IPS DF 6.9 (cell line): ENCODE measurements at regions not wholly inside any gene's neighbourhood (a gene's known extent, or its start where the extent isn't known, plus 50 kb on each side); places are given as distances from the start of the nearest gene placed in this dataset.

ENCODE experiments used
- DNase-seq: peaks from one replicate; pipeline ENCODE4 v3.0.0-alpha.2; 2013; ENCODE audit warnings: low read depth, low spot score
- H3K27ac ChIP-seq: one replicate; pipeline ENCODE4 v1.5.1; 2013; ENCODE audit warnings: low read length, control low read depth
- H3K27me3 ChIP-seq: 2 replicates; pipeline ENCODE4 v1.6.1; 2013; ENCODE audit warnings: mild to moderate bottlenecking, low read length; ENCODE audit not compliant: control insufficient read depth, insufficient read depth
- H3K36me3 ChIP-seq: 2 replicates; pipeline ENCODE4 v1.6.1; 2013; ENCODE audit warnings: low read length; ENCODE audit not compliant: control insufficient read depth, insufficient read depth
- H3K4me1 ChIP-seq: 2 replicates; pipeline ENCODE4 v1.6.1; 2013; ENCODE audit warnings: low read length; ENCODE audit not compliant: control insufficient read depth, insufficient read depth
- H3K4me3 ChIP-seq: 2 replicates; pipeline ENCODE4 v1.5.1; 2013; ENCODE audit warnings: mild to moderate bottlenecking, low read length
- H3K9me3 ChIP-seq: 2 replicates; pipeline ENCODE4 v1.6.1; 2013; ENCODE audit warnings: low read length, inconsistent platforms; ENCODE audit not compliant: control insufficient read depth, insufficient read depth
- WGBS: extraction: QIAGEN DNeasy Blood & Tissue Kit; methylation state at CpG from one replicate; pipeline ENCODE4 v1.1.7; 2013; ENCODE audit warnings: mixed read lengths, missing lambda C conversion rate; ENCODE audit not compliant: insufficient read length, insufficient coverage; 5-methylcytosine and 5-hydroxymethylcytosine counted together

DNA sequence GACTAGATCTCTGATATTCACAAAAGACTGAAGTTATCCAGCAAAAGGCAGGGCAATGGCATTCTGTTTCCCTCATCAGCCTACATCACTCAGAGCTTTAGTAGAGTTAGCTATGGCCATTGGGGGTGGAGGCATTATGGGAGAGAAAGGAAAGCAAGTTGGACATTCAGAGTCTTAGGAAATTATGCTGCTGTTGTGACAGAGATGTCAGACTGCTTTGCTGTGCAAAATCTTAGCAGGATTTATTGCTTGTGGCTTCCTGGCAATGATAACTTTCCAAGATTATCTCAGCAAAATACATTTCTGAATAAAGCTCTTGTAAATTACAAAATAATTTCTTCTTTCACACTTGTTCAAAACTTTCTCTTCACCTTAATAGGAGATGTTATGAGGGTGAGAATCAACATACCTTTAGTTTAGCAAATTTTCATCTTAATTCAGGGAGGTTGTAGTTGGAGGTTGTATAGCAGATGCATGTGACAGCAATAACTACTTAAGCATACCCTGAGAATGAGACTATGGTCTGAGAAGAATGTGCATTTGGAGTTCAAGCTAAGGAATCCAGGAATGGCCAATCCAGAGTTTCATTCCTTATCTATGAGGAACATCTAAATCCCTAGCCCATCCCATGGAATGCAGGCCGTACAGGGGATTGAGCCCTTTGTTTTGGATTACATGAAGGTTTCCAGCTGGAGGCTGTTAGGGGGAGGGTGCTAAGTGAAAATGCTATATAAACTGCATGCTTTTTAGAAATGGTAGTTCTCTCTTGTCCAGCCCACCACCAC is 179.8 kb downstream of the HAO1 start:
- no CpG with 5 or more reads among the region's 1 CpG for WGBS

DNA sequence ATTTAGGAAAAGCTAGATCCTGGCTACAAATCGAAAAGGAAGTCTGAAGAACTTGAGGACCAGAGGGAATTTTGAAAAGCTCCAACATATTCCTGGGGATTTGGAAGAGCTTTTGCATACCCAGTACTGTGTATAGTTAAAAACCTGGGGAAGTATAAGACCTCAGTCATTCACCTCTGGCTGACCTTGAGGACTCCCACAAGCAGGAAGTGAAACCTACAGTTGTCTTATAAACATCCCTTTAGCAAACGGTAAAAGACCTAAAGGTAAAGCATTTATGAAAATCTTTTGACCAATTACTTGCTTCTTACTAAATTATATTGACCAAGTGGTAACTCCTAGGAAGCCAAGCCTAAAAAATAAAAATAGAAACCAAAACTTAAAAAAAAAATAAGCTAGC is 175.0 kb downstream of the HAO1 start:
- no peak overlapping the region for H3K4me3 ChIP-seq
- no peak overlapping the region for H3K27ac ChIP-seq
- no CpG with 5 or more reads among the region's 2 CpGs for WGBS
- H3K36me3 ChIP-seq = no peaks in the 10 kb centered on the region
- H3K4me1 ChIP-seq = no peaks in the 10 kb centered on the region
- no peak for DNase-seq
- H3K27me3 ChIP-seq = no peaks in the 10 kb centered on the region
- no peaks in the 10 kb centered on the region for H3K9me3 ChIP-seq

More for the DNA sequence above, 179.8 kb downstream of the HAO1 start:
- Histone ChIP-seq H3K9me3 (no peaks in the 10 kb centered on the region), H3K4me3 (no peak overlapping the region), H3K4me1 (no peaks in the 10 kb centered on the region), H3K27me3 (no peaks in the 10 kb centered on the region), H3K36me3 (no peaks in the 10 kb centered on the region), H3K27ac (no peak overlapping the region)
- DNase-seq = no peak

DNA sequence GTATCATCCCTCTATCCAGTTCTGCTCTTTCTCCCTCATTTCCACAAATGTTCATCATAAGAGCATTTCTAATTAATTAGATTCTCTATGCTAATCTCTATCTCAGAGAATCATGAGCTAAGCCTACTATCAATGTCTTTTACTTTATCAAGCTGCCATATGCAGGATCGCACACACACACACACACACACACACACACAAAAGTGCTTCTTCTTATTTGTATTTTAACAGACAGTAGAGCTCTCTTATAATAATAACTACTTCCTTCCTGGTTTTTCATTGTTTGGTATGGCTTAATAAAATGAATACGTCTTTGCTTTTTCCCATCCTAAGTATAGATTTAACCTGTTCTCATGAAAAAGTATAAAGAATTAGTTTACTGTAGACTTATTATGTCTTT is 170.2 kb downstream of the HAO1 start:
- Histone ChIP-seq H3K27ac (no peak overlapping the region), H3K27me3 (no peaks in the 10 kb centered on the region), H3K9me3 (no peaks in the 10 kb centered on the region), H3K36me3 (no peaks in the 10 kb centered on the region), H3K4me1 (no peaks in the 10 kb centered on the region), H3K4me3 (no peak overlapping the region)
- no CpG with 5 or more reads among the region's 2 CpGs for WGBS
- no peak for DNase-seq

DNA sequence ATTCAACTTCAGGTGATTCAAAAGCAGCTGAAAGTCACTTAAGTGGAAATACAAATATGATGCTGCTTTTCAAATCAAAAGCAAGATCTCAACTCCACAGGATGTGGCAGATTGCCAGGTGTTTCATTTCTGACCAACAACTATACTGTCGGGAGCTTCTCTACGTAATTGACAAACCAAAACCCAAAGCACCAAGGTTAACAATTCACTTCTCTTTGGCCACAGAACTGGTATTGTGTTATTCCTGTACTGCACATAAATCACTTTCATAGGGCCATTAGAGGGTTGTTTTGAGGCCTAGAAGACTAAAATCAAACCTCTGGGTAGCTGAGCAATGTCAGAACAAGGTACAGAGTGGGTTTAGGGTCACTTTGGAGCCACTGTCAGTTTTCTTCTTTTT is 169.7 kb downstream of the HAO1 start:
- Histone ChIP-seq H3K36me3 (no peaks in the 10 kb centered on the region), H3K9me3 (no peaks in the 10 kb centered on the region), H3K4me1 (no peaks in the 10 kb centered on the region), H3K27me3 (no peaks in the 10 kb centered on the region), H3K27ac (no peak overlapping the region), H3K4me3 (no peak overlapping the region)
- DNase-seq = no peak
- no CpG with 5 or more reads among the region's 2 CpGs for WGBS

DNA sequence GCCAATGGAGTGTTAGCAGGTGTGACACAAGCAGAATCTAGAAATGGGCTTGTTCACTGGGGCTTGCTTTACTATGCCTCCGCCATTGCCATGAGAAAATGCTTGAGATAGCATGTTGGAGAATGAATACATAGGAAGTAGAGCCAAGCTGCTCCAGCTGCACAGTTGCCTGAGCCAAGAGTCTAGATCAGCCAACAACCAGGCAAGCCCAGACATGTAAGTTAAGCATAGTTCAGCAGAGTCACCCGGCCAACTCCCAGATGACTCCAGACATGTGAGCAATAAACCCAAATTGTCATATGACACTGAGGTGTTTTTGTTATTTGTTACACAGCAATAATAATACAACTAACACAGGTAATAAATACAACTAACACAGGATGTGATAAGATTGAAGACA is 167.9 kb downstream of the HAO1 start:
- Histone ChIP-seq H3K9me3 (peaks cover 4% of the 10 kb centered on the region; the same call in 1 of the 2 replicates), H3K4me1 (no peaks in the 10 kb centered on the region), H3K4me3 (no peak overlapping the region), H3K36me3 (no peaks in the 10 kb centered on the region), H3K27ac (no peak overlapping the region), H3K27me3 (no peaks in the 10 kb centered on the region)
- DNase-seq = no peak
- WGBS = no CpG with 5 or more reads among the region's 2 CpGs

DNA sequence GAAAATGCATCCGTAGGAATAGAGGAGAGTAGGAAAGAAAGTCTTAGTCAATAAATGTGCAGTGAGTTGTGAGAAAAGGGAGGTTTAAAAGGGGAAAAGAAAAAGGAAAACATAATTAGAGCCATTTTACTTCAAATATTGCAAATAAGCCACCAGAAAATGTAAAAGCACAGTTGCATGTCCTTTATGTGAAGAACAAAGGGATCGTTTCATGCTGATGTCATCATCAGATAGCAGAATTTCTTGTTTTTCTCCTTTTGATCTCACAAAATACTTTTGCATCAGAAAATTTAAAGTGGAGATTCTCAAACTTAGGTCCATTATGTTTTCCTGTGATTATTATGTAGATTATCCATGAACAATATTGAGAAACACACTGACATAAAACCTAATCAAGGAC is 166.7 kb downstream of the HAO1 start:
- no peak for DNase-seq
- H3K4me3 ChIP-seq = no peak overlapping the region
- H3K27ac ChIP-seq = no peak overlapping the region
- no peaks in the 10 kb centered on the region for H3K27me3 ChIP-seq
- H3K9me3 ChIP-seq = peaks cover 4% of the 10 kb centered on the region; the same call in 1 of the 2 replicates
- WGBS = 100% methylated on average over 1 of the region's 2 CpGs
- H3K36me3 ChIP-seq = no peaks in the 10 kb centered on the region
- H3K4me1 ChIP-seq = no peaks in the 10 kb centered on the region

DNA sequence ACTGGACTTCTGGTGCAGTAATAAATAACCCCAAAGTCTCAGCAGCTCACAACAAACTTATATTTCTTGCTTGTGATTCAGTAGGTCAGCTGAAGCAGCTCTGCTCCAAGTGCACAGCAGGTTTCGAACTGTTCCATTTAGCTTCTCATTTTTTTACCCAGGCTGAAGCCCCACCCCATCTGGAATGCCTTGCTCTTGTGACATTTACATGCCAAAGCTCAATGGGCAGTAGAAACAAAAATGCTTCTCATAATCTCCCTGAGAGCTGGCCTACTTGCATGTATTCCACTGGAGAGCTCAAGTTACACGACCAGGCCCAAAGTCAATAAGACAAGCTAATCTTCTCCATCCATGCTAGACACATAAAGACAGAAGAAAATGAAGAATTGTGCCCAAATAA is 165.2 kb downstream of the HAO1 start:
- peaks cover 4% of the 10 kb centered on the region; the same call in 1 of the 2 replicates for H3K9me3 ChIP-seq
- no peak for DNase-seq
- WGBS = no CpG with 5 or more reads among the region's 2 CpGs
- H3K36me3 ChIP-seq = no peaks in the 10 kb centered on the region
- no peaks in the 10 kb centered on the region for H3K27me3 ChIP-seq
- H3K4me1 ChIP-seq = no peaks in the 10 kb centered on the region
- no peak overlapping the region for H3K4me3 ChIP-seq
- H3K27ac ChIP-seq = no peak overlapping the region

DNA sequence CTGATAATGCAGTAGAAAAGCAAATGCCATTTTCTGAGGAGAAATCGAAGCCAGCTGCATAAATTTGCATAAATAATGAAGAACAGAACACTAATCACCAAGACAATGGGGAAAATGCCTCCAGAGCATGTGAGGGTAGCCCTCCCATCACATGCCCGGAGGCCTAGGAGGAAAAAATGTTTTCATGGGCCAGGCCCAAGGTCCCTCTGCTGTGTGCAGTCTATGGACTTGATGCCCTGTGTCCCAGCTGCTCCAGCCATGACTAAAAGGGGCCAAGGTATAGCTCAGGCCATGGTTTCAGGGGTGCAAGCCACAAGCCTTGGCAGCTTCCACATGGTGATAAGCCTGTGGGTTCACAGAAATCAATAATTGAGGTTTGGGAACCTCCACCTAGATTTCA is 164.1 kb downstream of the HAO1 start:
- no peak for DNase-seq
- WGBS = no CpG with 5 or more reads among the region's 2 CpGs
- Histone ChIP-seq H3K36me3 (no peaks in the 10 kb centered on the region), H3K9me3 (peaks cover 4% of the 10 kb centered on the region; the same call in 1 of the 2 replicates), H3K4me1 (no peaks in the 10 kb centered on the region), H3K4me3 (no peak overlapping the region), H3K27me3 (no peaks in the 10 kb centered on the region), H3K27ac (no peak overlapping the region)

DNA sequence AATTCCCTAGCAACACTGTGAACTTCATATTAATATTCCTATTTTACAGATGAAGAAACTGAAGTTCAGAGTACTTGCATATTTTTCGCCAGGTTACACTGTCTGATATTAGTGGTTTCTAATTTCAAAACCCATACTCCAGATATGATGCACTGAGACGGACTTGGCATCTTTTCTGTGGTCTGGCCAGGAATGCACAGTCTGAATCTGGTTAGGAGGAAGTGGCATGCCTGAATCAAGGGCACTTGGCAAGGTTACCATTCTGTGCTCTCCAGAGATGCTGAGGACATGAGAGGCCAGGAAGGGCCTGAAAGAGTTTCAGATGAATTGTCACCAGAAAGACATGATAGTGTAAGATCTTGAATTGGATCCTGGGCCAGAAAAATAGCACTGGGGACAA is 150.1 kb downstream of the HAO1 start:
- no peak overlapping the region for H3K4me3 ChIP-seq
- DNase-seq = no peak
- WGBS = no CpG with 5 or more reads among the region's 2 CpGs
- no peaks in the 10 kb centered on the region for H3K36me3 ChIP-seq
- no peaks in the 10 kb centered on the region for H3K27me3 ChIP-seq
- no peaks in the 10 kb centered on the region for H3K9me3 ChIP-seq
- no peak overlapping the region for H3K27ac ChIP-seq
- no peaks in the 10 kb centered on the region for H3K4me1 ChIP-seq

DNA sequence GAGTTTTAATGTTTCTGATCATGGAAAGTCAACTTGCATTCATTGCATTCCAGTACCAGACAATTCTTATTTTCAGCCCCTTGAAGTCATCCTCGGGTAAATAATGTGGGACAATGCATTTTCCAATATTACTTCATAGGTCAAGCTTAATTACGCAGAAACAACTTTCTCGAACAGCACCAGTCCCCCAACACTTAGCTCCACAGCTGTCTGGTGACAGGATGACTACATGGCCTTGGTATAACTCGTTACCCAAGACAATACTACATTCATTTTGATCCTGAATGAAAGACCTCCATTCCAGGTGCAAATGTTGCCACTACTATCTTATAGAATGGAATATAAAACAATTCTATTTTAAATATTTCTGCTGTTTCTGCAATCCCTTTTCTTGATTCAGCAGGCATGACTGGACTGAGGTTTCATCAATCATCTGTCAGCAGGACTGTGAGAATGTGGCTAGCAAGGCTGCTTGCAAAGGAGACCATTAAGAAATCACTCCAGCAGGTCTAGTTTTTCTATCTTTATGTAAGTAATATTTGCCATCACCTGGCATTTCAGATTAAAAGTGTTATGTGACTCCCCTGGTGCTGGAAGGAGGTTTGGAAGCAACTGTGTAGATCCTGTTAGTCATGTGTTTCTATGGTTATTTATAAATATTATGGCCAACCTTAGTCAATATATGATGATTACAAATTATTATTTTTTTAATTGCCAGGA is 147.9 kb downstream of the HAO1 start:
- Histone ChIP-seq H3K9me3 (no peaks in the 10 kb centered on the region), H3K27ac (no peak overlapping the region), H3K27me3 (no peaks in the 10 kb centered on the region), H3K36me3 (no peaks in the 10 kb centered on the region), H3K4me3 (no peak overlapping the region), H3K4me1 (no peaks in the 10 kb centered on the region)
- DNase-seq = no peak
- no CpG with 5 or more reads among the region's 4 CpGs for WGBS

DNA sequence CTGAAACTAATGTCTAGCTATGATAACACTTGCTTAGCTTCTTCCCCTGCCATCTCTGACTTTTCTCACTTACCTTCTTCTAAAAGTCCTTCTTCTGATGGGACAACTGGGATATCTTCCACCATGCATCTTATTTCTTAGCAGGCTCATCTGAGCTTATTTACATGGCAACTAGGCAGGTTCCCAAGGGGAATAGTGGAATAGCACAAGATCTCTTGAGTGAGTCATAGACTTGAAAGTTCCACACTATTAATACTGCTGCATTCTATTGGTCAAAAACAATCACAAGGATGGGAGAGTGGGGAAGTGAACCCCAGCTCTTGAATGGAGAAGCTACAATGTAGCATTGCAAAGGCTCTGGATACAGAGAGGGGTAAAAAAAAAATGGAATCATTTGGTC is 142.1 kb downstream of the HAO1 start:
- no peak overlapping the region for H3K4me3 ChIP-seq
- no peaks in the 10 kb centered on the region for H3K36me3 ChIP-seq
- H3K9me3 ChIP-seq = no peaks in the 10 kb centered on the region
- H3K4me1 ChIP-seq = no peaks in the 10 kb centered on the region
- H3K27ac ChIP-seq = no peak overlapping the region
- DNase-seq = no peak
- H3K27me3 ChIP-seq = no peaks in the 10 kb centered on the region
